A549 (cell line): ENCODE measurements at regions not wholly inside any gene's neighbourhood (a gene's known extent, or its start where the extent isn't known, plus 50 kb on each side); places are given as distances from the start of the nearest gene placed in this dataset.

ENCODE experiments used
- ATAC-seq, 2 experiments: fragments of 200-7000 bp in 1 of 2; fragments of >200 bp in 1 of 2; cut with Nextera tagmentation in 1 of 2; cut with Tn5 transposase in 1 of 2; 3 replicates each; pipeline versions ENCODE4 v1.8.0 to v1.9.1; 2018 to 2020; ENCODE audit warnings: mild to moderate bottlenecking in 1 of 2, moderate library complexity in 1 of 2
- CTCF ChIA-PET: fragments of 300-600 bp; sonication (Branson Sonifier 250); formaldehyde crosslinking; extraction: SDS; loops from one replicate; lab custom pipeline; 2021; ENCODE audit warnings: antibody characterized with exemption, inconsistent platforms; lab: Yijun Ruan, JAX
- POLR2A ChIA-PET: fragments of 350-600 bp; formaldehyde crosslinking; extraction: SDS; loops from one replicate; lab custom pipeline; 2021; ENCODE audit warnings: antibody characterized with exemption, inconsistent platforms; lab: Yijun Ruan, JAX
- DNase-seq, 2 experiments: peaks; one replicate each; pipeline versions ENCODE4 v3.0.0 to v3.0.0-alpha.2; 2011 to 2016; ENCODE audit warnings: low read depth in 1 of 2, low spot score in 1 of 2
- FAIRE-seq: peaks from 2 replicates; lab custom pipeline; 2011; peaks lifted over from hg19 to GRCh38; lab: Jason Lieb, UNC
- H3K27ac ChIP-seq, 2 experiments: fragments of >200 bp; sonication (Bioruptor Twin); formaldehyde crosslinking; 3 replicates each; pipeline ENCODE4 v1.5.1; 2016 to 2017
- H3K4me1 ChIP-seq: fragments of >200 bp; sonication (Bioruptor Twin); formaldehyde crosslinking; 3 replicates; pipeline ENCODE4 v1.6.1; 2016
- H3K4me2 ChIP-seq: fragments of >200 bp; sonication (Bioruptor Twin); formaldehyde crosslinking; 3 replicates; pipeline ENCODE4 v1.6.1; 2016
- H3K4me3 ChIP-seq: fragments of >200 bp; sonication (Bioruptor Twin); formaldehyde crosslinking; 3 replicates; pipeline ENCODE4 v1.5.1; 2016
- H3K9me3 ChIP-seq: fragments of >200 bp; sonication (Bioruptor Twin); formaldehyde crosslinking; 3 replicates; pipeline ENCODE4 v1.6.1; 2016
- BHLHE40 ChIP-seq: IDR thresholded peaks from 2 replicates; pipeline ENCODE4 v1.6.1; 2012; ENCODE audit warnings: low read depth, low read length, inconsistent platforms
- CHD4 ChIP-seq: fragments of 200-600 bp; sonication (generic); IDR thresholded peaks from 2 replicates; pipeline ENCODE4 v1.6.1; 2016; ENCODE audit warnings: antibody characterized with exemption, mild to moderate bottlenecking, borderline replicate concordance
- FOXS1 ChIP-seq: fragments of 250-450 bp; sonication (Bioruptor Pico); IDR thresholded peaks from 2 replicates; pipeline ENCODE4 v1.5.0; 2020; ENCODE audit warnings: mild to moderate bottlenecking, moderate library complexity
- GATA3 ChIP-seq: IDR thresholded peaks from 2 replicates; pipeline ENCODE4 v1.6.1; 2012; ENCODE audit warnings: borderline replicate concordance
- HEYL ChIP-seq: fragments of 250-450 bp; sonication (Bioruptor Pico); IDR thresholded peaks from 2 replicates; pipeline ENCODE4 v1.8.0; 2021; ENCODE audit warnings: mild to moderate bottlenecking, moderate library complexity
- HOXA7 ChIP-seq: fragments of 250-450 bp; sonication (Bioruptor Pico); IDR thresholded peaks from 2 replicates; pipeline ENCODE4 v1.5.0; 2020; ENCODE audit warnings: mild to moderate bottlenecking, moderate library complexity
- HOXB13 ChIP-seq: fragments of 250-450 bp; sonication (Bioruptor Pico); IDR thresholded peaks from 2 replicates; pipeline ENCODE4 v1.5.0; 2020; ENCODE audit warnings: low read depth, mild to moderate bottlenecking, moderate library complexity
- HOXB5 ChIP-seq: fragments of 250-450 bp; sonication (Bioruptor Pico); IDR thresholded peaks from 2 replicates; pipeline ENCODE4 v1.5.0; 2020; ENCODE audit warnings: mild to moderate bottlenecking, moderate library complexity
- JUN ChIP-seq, 2 experiments: fragments of >200 bp; sonication (Bioruptor Twin); formaldehyde crosslinking; IDR thresholded peaks; 2 replicates in 1 of 2; 3 replicates in 1 of 2; pipeline ENCODE4 v1.6.1; 2016 to 2017
- JUNB ChIP-seq: fragments of >200 bp; sonication (Bioruptor Twin); formaldehyde crosslinking; IDR thresholded peaks from 2 replicates; pipeline ENCODE4 v1.6.1; 2016
- KDM1A ChIP-seq: fragments of 200-600 bp; sonication (generic); IDR thresholded peaks from 2 replicates; pipeline ENCODE4 v1.6.1; 2016; ENCODE audit warnings: low read depth, mild to moderate bottlenecking
- KDM5A ChIP-seq: fragments of 200-600 bp; sonication (generic); IDR thresholded peaks from 2 replicates; pipeline ENCODE4 v1.6.1; 2016; ENCODE audit warnings: antibody characterized with exemption, mild to moderate bottlenecking
- MYC ChIP-seq: IDR thresholded peaks from 2 replicates; pipeline ENCODE4 v1.6.1; 2012; ENCODE audit warnings: mild to moderate bottlenecking, inconsistent platforms, low read length, improper control_type of control experiment, borderline replicate concordance
- NFE2L2 ChIP-seq: fragments of 150-350 bp; conservative IDR thresholded peaks from 2 replicates; pipeline ENCODE4 v1.6.1; 2014; ENCODE audit warnings: low read length
- NPAS2 ChIP-seq: fragments of 250-450 bp; sonication (Bioruptor Pico); IDR thresholded peaks from 2 replicates; pipeline ENCODE4 v1.8.0; 2022; ENCODE audit warnings: mild to moderate bottlenecking, moderate library complexity, borderline replicate concordance
- PHF8 ChIP-seq: fragments of 200-600 bp; sonication (generic); IDR thresholded peaks from 2 replicates; pipeline ENCODE4 v1.6.1; 2016; ENCODE audit warnings: low read depth, mild to moderate bottlenecking, antibody characterized with exemption, moderate library complexity, borderline replicate concordance
- TP53 ChIP-seq: fragments of 250-450 bp; sonication (Bioruptor Pico); IDR thresholded peaks from 2 replicates; pipeline ENCODE4 v1.5.0; 2021; ENCODE audit warnings: mild to moderate bottlenecking, moderate library complexity
- ZC3H11A ChIP-seq: fragments of 450-650 bp; IDR thresholded peaks from 2 replicates; pipeline ENCODE4 v1.6.1; 2014; ENCODE audit warnings: antibody characterized with exemption, mild to moderate bottlenecking
- ZFP36 ChIP-seq: fragments of 450-650 bp; IDR thresholded peaks from 2 replicates; pipeline ENCODE4 v1.6.1; 2014; ENCODE audit warnings: borderline replicate concordance; ENCODE audit not compliant: partially characterized antibody
- WGBS: methylation state at CpG from one replicate; pipeline ENCODE4 v1.1.6; 2017; ENCODE audit errors: missing lambda C conversion rate; 5-methylcytosine and 5-hydroxymethylcytosine counted together
- TF ChIP-seq, protein P1 (sequence below): fragments of 250-450 bp; sonication (Bioruptor Pico); IDR thresholded peaks from 2 replicates; pipeline ENCODE4 v1.5.0; 2021; ENCODE audit warnings: mild to moderate bottlenecking, moderate library complexity, borderline replicate concordance
- TF ChIP-seq, protein P2 (sequence below): fragments of 250-450 bp; sonication (Bioruptor Pico); IDR thresholded peaks from 2 replicates; pipeline ENCODE4 v1.5.0; 2020; ENCODE audit warnings: low read depth, mild to moderate bottlenecking, moderate library complexity
- TF ChIP-seq, protein P3 (sequence below): IDR thresholded peaks from 2 replicates; pipeline ENCODE4 v1.6.1; 2012

DNA sequence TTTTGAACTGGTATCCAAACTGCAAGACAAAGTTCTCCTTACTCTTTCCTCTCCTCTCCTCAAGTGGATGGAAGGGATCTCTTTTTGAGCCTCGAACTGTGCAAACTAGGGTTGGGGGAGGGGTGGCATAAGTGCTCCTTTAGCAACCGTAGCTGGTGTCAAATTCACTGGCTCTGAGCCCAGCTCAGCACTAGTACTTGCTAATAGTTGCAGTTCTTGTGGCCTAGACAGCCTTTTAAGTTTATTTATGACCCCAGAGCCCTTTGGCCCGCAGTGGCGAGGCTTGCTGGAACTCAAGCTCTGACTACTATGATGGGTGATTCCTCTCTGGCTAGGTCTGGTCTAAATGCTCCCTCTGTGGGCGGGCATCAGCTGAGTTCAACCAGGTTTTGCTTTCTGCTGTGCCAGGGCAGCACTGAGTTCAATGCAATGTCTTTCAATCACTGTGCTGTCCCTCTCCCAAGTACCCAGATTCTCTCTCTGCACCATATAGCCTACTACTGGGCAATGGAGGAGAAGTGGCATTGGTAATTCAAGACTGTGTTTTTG lies 528.4 kb upstream of the SYT4 start (continued):
- TF ChIP-seq, protein P1, sequence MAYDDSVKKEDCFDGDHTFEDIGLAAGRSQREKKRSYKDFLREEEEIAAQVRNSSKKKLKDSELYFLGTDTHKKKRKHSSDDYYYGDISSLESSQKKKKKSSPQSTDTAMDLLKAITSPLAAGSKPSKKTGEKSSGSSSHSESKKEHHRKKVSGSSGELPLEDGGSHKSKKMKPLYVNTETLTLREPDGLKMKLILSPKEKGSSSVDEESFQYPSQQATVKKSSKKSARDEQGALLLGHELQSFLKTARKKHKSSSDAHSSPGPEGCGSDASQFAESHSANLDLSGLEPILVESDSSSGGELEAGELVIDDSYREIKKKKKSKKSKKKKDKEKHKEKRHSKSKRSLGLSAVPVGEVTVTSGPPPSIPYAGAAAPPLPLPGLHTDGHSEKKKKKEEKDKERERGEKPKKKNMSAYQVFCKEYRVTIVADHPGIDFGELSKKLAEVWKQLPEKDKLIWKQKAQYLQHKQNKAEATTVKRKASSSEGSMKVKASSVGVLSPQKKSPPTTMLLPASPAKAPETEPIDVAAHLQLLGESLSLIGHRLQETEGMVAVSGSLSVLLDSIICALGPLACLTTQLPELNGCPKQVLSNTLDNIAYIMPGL, result no peak
- TF ChIP-seq HOXA7 (CRISPR knock-in tag) (no peak), KDM1A (no peak)

DNA sequence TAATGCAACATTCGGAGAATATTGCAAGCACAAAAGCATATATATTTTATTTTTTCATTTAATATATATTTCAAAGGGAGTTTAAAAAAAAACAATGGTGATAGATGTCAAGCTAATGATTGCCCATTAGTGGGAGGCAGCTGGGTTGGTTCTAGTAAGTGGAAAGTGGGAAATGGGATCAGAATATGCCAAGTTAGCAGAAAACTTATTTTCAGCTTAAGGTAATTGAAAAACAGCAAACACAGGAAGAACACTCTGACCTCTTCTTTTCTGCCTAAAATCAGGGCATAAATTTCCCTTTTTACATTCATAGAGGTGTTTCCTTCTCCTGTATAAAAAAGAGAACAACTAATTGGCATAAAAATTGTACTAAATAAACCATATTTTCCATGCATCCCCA lies 535.3 kb upstream of the SYT4 start:
- Histone ChIP-seq H3K9me3 (no peaks in the 10 kb centered on the region), H3K4me1 (no peaks in the 10 kb centered on the region), H3K4me3 (no peak overlapping the region), H3K4me2 (no peak overlapping the region), H3K27ac (no peak overlapping the region)
- POLR2A ChIA-PET, result no interaction called here
- CTCF ChIA-PET, result no interaction called here
- WGBS, result 5% methylated on average over 1 of the region's 1 CpG
- FAIRE-seq, result no peak
- ATAC-seq, result no peak
- TF ChIP-seq JUNB (no peak), ZFP36 (no peak)
- no peak for DNase-seq

DNA sequence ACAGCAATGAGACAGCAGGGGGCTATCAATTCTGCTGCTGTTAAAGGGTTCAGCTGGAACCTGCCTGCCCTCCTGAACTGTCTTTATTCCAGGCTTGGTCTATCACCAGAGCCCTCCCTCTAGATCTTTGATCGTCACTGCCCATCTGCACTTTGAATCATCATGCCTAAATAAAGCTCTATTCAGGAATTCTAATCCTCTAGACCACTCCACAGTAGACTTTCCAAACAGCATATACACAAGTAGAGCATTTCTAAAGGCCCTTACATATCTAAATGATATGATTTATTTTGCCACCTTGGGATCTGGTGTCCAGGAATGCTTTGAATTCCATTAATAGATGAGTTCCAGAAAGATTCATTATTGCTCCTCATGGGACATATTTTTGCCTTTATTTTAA lies 542.1 kb upstream of the SYT4 start:
- no peak for FAIRE-seq
- no peak overlapping the region for H3K4me3 ChIP-seq
- TF ChIP-seq KDM5A (no peak), JUN (IDR thresholded peaks at IDR 0.05) (no peak)
- TF ChIP-seq, all 56 proteins: peak for 0
- CTCF ChIA-PET, result no interaction called here
- Histone ChIP-seq H3K4me1 (no peaks in the 10 kb centered on the region), H3K27ac (no peak overlapping the region), H3K4me2 (no peak overlapping the region), H3K9me3 (no peaks in the 10 kb centered on the region)
- no peak for DNase-seq
- POLR2A ChIA-PET, result no interaction called here
- ATAC-seq, result no peak
- WGBS, result 0% methylated on average over 1 of the region's 1 CpG

DNA sequence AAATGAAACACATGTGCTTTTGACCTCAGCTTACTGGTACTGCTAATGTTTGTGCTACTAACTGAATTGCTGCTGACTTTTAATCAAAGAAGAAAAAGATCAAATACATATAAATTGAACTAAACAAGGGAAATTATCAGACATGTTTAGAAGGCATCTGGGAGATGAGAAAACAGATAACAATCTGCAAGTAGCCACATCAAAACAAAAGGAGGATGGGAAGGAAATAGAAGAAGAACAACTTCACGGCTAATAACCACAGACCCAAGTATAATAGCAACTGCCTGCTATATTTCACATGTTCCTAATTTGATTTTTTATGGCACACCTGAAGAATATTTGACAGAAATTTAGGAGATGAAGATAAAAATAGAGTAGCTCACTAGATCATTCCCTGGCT lies 542.6 kb upstream of the SYT4 start:
- ATAC-seq, result no peak
- no peak for DNase-seq
- no peaks in the 10 kb centered on the region for H3K9me3 ChIP-seq
- H3K4me2 ChIP-seq, result no peak overlapping the region
- no peak for TF ChIP-seq HOXB5
- no peak for TF ChIP-seq HEYL (CRISPR knock-in tag)
- no peak for TF ChIP-seq MYC
- TF ChIP-seq KDM5A, result no peak
- no peak overlapping the region for H3K4me3 ChIP-seq
- ChIA-PET POLR2A (no interaction called here), CTCF (no interaction called here)
- 0% methylated on average over 1 of the region's 1 CpG for WGBS
- FAIRE-seq, result no peak
- H3K4me1 ChIP-seq, result no peaks in the 10 kb centered on the region
- no peak overlapping the region for H3K27ac ChIP-seq

DNA sequence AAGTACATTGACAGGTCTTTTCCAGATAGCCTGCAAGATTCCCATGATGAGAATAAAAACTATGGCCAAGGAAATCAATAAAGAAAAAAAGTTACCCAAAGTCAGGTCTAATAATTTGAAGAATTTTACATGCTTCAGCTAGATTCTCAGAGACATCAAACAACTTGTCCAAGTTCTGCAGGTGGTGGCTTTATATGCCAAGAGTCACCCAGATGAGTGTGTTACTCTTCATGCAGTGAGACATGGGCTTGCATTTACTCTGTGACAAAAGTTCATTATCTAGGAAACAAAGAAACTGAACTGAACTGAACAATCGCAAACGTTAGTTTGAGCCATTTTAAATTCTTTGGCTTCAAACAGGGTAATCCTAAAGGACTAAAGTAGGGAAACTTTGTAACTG lies 548.5 kb upstream of the SYT4 start:
- no peak for DNase-seq
- H3K27ac ChIP-seq, result no peak overlapping the region
- ATAC-seq, result no peak
- WGBS, result 29% methylated on average over 2 of the region's 2 CpGs
- no peaks in the 10 kb centered on the region for H3K9me3 ChIP-seq
- no peaks in the 10 kb centered on the region for H3K4me1 ChIP-seq
- CTCF ChIA-PET, result no interaction called here
- no peak overlapping the region for H3K4me3 ChIP-seq
- no peak for FAIRE-seq
- POLR2A ChIA-PET, result no interaction called here
- H3K4me2 ChIP-seq, result no peak overlapping the region
- TF ChIP-seq NFE2L2, result no peak
- TF ChIP-seq ZC3H11A, result no peak
- no peak for TF ChIP-seq KDM5A
- no peak for TF ChIP-seq FOXS1 (CRISPR knock-in tag)
- no peak for TF ChIP-seq HOXB13 (CRISPR knock-in tag)
- no peak for TF ChIP-seq BHLHE40
- TF ChIP-seq, protein P2, sequence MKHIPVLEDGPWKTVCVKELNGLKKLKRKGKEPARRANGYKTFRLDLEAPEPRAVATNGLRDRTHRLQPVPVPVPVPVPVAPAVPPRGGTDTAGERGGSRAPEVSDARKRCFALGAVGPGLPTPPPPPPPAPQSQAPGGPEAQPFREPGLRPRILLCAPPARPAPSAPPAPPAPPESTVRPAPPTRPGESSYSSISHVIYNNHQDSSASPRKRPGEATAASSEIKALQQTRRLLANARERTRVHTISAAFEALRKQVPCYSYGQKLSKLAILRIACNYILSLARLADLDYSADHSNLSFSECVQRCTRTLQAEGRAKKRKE (CRISPR knock-in tag), result no peak
- TF ChIP-seq CHD4, result no peak
- TF ChIP-seq HEYL (CRISPR knock-in tag), result no peak
- no peak for TF ChIP-seq NPAS2 (CRISPR knock-in tag)
- TF ChIP-seq, protein P1, result no peak
- TF ChIP-seq, protein P3, sequence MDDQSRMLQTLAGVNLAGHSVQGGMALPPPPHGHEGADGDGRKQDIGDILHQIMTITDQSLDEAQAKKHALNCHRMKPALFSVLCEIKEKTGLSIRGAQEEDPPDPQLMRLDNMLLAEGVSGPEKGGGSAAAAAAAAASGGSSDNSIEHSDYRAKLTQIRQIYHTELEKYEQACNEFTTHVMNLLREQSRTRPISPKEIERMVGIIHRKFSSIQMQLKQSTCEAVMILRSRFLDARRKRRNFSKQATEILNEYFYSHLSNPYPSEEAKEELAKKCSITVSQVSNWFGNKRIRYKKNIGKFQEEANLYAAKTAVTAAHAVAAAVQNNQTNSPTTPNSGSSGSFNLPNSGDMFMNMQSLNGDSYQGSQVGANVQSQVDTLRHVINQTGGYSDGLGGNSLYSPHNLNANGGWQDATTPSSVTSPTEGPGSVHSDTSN, result no peak
- no peak for TF ChIP-seq TP53 (CRISPR knock-in tag)
- TF ChIP-seq KDM1A, result no peak
- no peak for TF ChIP-seq PHF8
- TF ChIP-seq GATA3, result no peak
